HCT116 (cell line): ENCODE measurements at regions not wholly inside any gene's neighbourhood (a gene's known extent, or its start where the extent isn't known, plus 50 kb on each side); places are given as distances from the start of the nearest gene placed in this dataset.

ENCODE experiments used
- ATAC-seq: fragments of 200-7000 bp; cut with Tn5 transposase; 2 replicates; pipeline ENCODE4 v1.9.1; 2020; ENCODE audit warnings: mild to moderate bottlenecking, moderate library complexity
- BruUV-seq: library from RNA; stranded (reverse); fragments of 400-500 nt; replicated peaks from 2 replicates; lab custom pipeline; 2021; lab: Mats Ljungman, UMichigan
- CTCF ChIA-PET: fragments of 300-600 bp; sonication (Branson Sonifier 250); formaldehyde crosslinking; loops from one replicate; lab custom pipeline; 2021; ENCODE audit warnings: antibody characterized with exemption; lab: Charles Lee
- POLR2A ChIA-PET: fragments of 300-600, 350-600 bp; sonication (Branson Sonifier 250); formaldehyde crosslinking; loops from one replicate; lab custom pipeline; 2021; ENCODE audit warnings: antibody characterized with exemption; lab: Charles Lee
- RAD21 ChIA-PET, 2 experiments: fragments of 300-600 bp; sonication (Branson Sonifier 250); formaldehyde crosslinking; loops; one replicate each; lab custom pipeline; 2023; ENCODE audit warnings: low total read pairs in 2 of 2; ENCODE audit not compliant: uncharacterized antibody in 2 of 2, unreplicated experiment in 2 of 2, low non-redundant PET in 1 of 2; lab: Charles Lee
- DNase-seq: peaks from one replicate; pipeline ENCODE4 v3.0.0-alpha.2; 2010; ENCODE audit warnings: low read depth, low spot score
- H2AFZ ChIP-seq: fragments of 200-600 bp; shearing (Covaris generic), sonication (generic); 2 replicates; pipeline ENCODE4 v1.6.1; 2017; ENCODE audit warnings: low read depth, mixed run types, mixed read lengths, antibody characterized with exemption, low read length; ENCODE audit not compliant: poor library complexity, severe bottlenecking
- H3K27ac ChIP-seq: 2 replicates; pipeline ENCODE4 v1.5.1; 2012; ENCODE audit warnings: low read depth, low read length
- H3K27me3 ChIP-seq: fragments of 200-600 bp; sonication (generic); 2 replicates; pipeline ENCODE4 v1.6.1; 2016; ENCODE audit warnings: mixed run types, low read length, mixed read lengths; ENCODE audit not compliant: insufficient read depth
- H3K36me3 ChIP-seq, 2 experiments: fragments of 200-500 bp in 1 of 2; fragments of 200-600 bp in 1 of 2; sonication (Bioruptor generic) in 1 of 2; sonication (generic) in 1 of 2; 2 replicates each; pipeline versions ENCODE4 v1.5.1 to v1.6.1; 2014 to 2016; ENCODE audit warnings: low read length in 2 of 2, inconsistent platforms in 1 of 2, mixed read lengths in 1 of 2, mixed run types in 1 of 2; ENCODE audit not compliant: insufficient read depth in 2 of 2, control insufficient read depth in 1 of 2
- H3K4me1 ChIP-seq, 2 experiments: fragments of 200-600 bp in 1 of 2; sonication (generic) in 1 of 2; 2 replicates each; pipeline versions ENCODE4 v1.5.1 to v1.6.1; 2012 to 2017; ENCODE audit warnings: low read length in 2 of 2, inconsistent platforms in 1 of 2, mild to moderate bottlenecking in 1 of 2, mixed read lengths in 1 of 2, mixed run types in 1 of 2, moderate library complexity in 1 of 2; ENCODE audit not compliant: insufficient read depth in 2 of 2, control insufficient read depth in 1 of 2
- H3K4me2 ChIP-seq: fragments of 200-600 bp; sonication (generic); 2 replicates; pipeline ENCODE4 v1.6.1; 2017; ENCODE audit warnings: mixed run types, low read length, mixed read lengths
- H3K4me3 ChIP-seq, 2 experiments: fragments of 200-600 bp in 1 of 2; sonication (generic) in 1 of 2; replicated peaks in 1 of 2; 2 replicates each; pipeline ENCODE4 v1.5.1; 2011 to 2016; ENCODE audit warnings: low read length in 2 of 2, control low read depth in 1 of 2, low read depth in 1 of 2, mild to moderate bottlenecking in 1 of 2, mixed read lengths in 1 of 2, mixed run types in 1 of 2
- H3K79me2 ChIP-seq: fragments of 200-600 bp; sonication (generic); 2 replicates; pipeline ENCODE4 v1.6.1; 2017; ENCODE audit warnings: mild to moderate bottlenecking, mixed run types, low read length, moderate library complexity, mixed read lengths; ENCODE audit not compliant: insufficient read depth
- H3K9ac ChIP-seq: fragments of 200-600 bp; sonication (generic); 2 replicates; pipeline ENCODE4 v1.6.1; 2016; ENCODE audit warnings: low read length, mixed read lengths
- H3K9me2 ChIP-seq: fragments of 200-600 bp; sonication (generic), shearing (Covaris generic); 2 replicates; pipeline ENCODE4 v1.6.1; 2017; ENCODE audit warnings: mixed run types, mild to moderate bottlenecking, moderate library complexity; ENCODE audit not compliant: insufficient read depth
- H3K9me3 ChIP-seq, 2 experiments: fragments of 200-500 bp in 1 of 2; fragments of 200-600 bp in 1 of 2; sonication (Bioruptor generic) in 1 of 2; sonication (generic) in 1 of 2; 2 replicates each; pipeline ENCODE4 v1.6.1; 2014 to 2017; ENCODE audit warnings: low read length in 2 of 2, mixed read lengths in 2 of 2, inconsistent platforms in 1 of 2, low read depth in 1 of 2, mild to moderate bottlenecking in 1 of 2, mixed run types in 1 of 2, moderate library complexity in 1 of 2; ENCODE audit not compliant: control insufficient read depth in 1 of 2, insufficient read depth in 1 of 2
- H4K20me1 ChIP-seq: fragments of 200-600 bp; sonication (generic), shearing (Covaris generic); 2 replicates; pipeline ENCODE4 v1.6.1; 2017; ENCODE audit warnings: mixed run types, mild to moderate bottlenecking, moderate library complexity; ENCODE audit not compliant: insufficient read depth
- CBX3 ChIP-seq: IDR thresholded peaks from 2 replicates; pipeline ENCODE4 v1.6.1; 2012; ENCODE audit warnings: low read depth
- FOSL1 ChIP-seq: IDR thresholded peaks from 2 replicates; pipeline ENCODE4 v1.6.1; 2012; ENCODE audit warnings: low read depth
- intact Hi-C: fragments of 100-400 bp; cut with micrococcal nuclease; formaldehyde crosslinking; loops from 2 replicates; pipeline ENCODE4 v1.10.0; 2022
- TF ChIP-seq, protein P1 (sequence below): IDR thresholded peaks from 2 replicates; pipeline ENCODE4 v1.6.1; 2012
- TF ChIP-seq, protein P2 (sequence below), 3 experiments: fragments of 200-600 bp in 1 of 3; sonication (generic) in 1 of 3; IDR thresholded peaks in 2 of 3; conservative IDR thresholded peaks in 1 of 3; 2 replicates each; pipeline ENCODE4 v1.5.1; 2012 to 2017; ENCODE audit warnings: low read depth in 2 of 3, low read length in 2 of 3, antibody characterized with exemption in 1 of 3, borderline replicate concordance in 1 of 3, control low read depth in 1 of 3, mild to moderate bottlenecking in 1 of 3, mixed read lengths in 1 of 3, mixed run types in 1 of 3, moderate library complexity in 1 of 3; ENCODE audit not compliant: insufficient read depth in 1 of 3
- TF ChIP-seq, protein P3 (sequence below): IDR thresholded peaks from 2 replicates; pipeline ENCODE4 v1.6.1; 2011; ENCODE audit warnings: mild to moderate bottlenecking, low read length, moderate library complexity; ENCODE audit not compliant: insufficient replicate concordance; ENCODE audit errors: extremely low read depth

DNA sequence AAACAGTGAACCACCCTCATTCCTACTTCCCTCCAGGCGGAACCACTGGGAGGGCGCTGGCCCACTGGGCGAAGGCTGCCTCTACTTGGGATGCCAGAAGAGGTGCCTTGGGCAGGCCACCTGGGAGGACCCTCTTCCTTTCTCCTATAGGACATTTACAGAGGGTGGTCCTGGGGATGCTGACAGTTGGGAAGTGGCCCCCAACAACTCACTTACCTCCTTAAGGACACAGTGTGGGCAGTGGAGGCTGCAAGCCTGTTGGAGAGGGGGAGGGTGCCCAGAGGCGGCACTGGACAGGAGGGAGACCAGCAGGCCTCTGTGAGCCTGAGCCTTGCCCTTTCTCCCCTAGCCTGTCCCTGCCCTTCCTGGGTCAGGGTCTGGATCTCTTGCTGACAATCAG lies 346.4 kb upstream of the HS6ST1 start:
- Histone ChIP-seq H4K20me1 (no peaks in the 10 kb centered on the region), H2AFZ (no peak overlapping the region), H3K9me3 (no peaks in the 10 kb centered on the region), H3K9me2 (no peaks in the 10 kb centered on the region), H3K4me3 (no peak overlapping the region), H3K4me1 (no peaks in the 10 kb centered on the region), H3K36me3 (no peaks in the 10 kb centered on the region), H3K79me2 (no peaks in the 10 kb centered on the region), H3K27ac (no peak overlapping the region), H3K4me2 (no peak overlapping the region), H3K9ac (no peak overlapping the region), H3K27me3 (peaks cover 14% of the 10 kb centered on the region)
- DNase-seq (no peak), ATAC-seq (no peak)
- BruUV-seq, result no TSS peak
- POLR2A ChIA-PET, result no interaction called here
- TF ChIP-seq CBX3, result no peak
- TF ChIP-seq, protein P1, sequence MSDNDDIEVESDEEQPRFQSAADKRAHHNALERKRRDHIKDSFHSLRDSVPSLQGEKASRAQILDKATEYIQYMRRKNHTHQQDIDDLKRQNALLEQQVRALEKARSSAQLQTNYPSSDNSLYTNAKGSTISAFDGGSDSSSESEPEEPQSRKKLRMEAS, result no peak
- no peak for TF ChIP-seq FOSL1
- TF ChIP-seq, protein P2, sequence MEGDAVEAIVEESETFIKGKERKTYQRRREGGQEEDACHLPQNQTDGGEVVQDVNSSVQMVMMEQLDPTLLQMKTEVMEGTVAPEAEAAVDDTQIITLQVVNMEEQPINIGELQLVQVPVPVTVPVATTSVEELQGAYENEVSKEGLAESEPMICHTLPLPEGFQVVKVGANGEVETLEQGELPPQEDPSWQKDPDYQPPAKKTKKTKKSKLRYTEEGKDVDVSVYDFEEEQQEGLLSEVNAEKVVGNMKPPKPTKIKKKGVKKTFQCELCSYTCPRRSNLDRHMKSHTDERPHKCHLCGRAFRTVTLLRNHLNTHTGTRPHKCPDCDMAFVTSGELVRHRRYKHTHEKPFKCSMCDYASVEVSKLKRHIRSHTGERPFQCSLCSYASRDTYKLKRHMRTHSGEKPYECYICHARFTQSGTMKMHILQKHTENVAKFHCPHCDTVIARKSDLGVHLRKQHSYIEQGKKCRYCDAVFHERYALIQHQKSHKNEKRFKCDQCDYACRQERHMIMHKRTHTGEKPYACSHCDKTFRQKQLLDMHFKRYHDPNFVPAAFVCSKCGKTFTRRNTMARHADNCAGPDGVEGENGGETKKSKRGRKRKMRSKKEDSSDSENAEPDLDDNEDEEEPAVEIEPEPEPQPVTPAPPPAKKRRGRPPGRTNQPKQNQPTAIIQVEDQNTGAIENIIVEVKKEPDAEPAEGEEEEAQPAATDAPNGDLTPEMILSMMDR (IDR thresholded peaks at IDR 0.05 in 2 of 3, conservative IDR thresholded peaks at IDR 0.05 in 1 of 3; ENCODE audit: borderline replicate concordance in 1 of 3, insufficient read depth in 1 of 3, low read depth in 2 of 3, low read length in 2 of 3), result no peak
- TF ChIP-seq, protein P3, sequence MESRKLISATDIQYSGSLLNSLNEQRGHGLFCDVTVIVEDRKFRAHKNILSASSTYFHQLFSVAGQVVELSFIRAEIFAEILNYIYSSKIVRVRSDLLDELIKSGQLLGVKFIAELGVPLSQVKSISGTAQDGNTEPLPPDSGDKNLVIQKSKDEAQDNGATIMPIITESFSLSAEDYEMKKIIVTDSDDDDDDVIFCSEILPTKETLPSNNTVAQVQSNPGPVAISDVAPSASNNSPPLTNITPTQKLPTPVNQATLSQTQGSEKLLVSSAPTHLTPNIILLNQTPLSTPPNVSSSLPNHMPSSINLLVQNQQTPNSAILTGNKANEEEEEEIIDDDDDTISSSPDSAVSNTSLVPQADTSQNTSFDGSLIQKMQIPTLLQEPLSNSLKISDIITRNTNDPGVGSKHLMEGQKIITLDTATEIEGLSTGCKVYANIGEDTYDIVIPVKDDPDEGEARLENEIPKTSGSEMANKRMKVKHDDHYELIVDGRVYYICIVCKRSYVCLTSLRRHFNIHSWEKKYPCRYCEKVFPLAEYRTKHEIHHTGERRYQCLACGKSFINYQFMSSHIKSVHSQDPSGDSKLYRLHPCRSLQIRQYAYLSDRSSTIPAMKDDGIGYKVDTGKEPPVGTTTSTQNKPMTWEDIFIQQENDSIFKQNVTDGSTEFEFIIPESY, result no peak
- RAD21 ChIA-PET, result no interaction called here
- intact Hi-C loops, result no loop called here
- CTCF ChIA-PET, result no interaction called here
